Large intestine (tissue), 3 donors: ENCODE measurements at regions not wholly inside any gene's neighbourhood (a gene's known extent, or its start where the extent isn't known, plus 50 kb on each side); places are given as distances from the start of the nearest gene placed in this dataset.

ENCODE experiments used
- DNase-seq, 2 donors: peaks; one replicate each; pipeline versions ENCODE4 v3.0.0 to v3.0.0-alpha.2; 2013
- H3K27ac ChIP-seq: one replicate; pipeline ENCODE4 v1.5.1; 2013; ENCODE audit warnings: low read length
- H3K27me3 ChIP-seq: 2 replicates; pipeline ENCODE4 v1.6.1; 2013; ENCODE audit warnings: low read length; ENCODE audit not compliant: control insufficient read depth, insufficient read depth
- H3K36me3 ChIP-seq: 2 replicates; pipeline ENCODE4 v1.6.1; 2013; ENCODE audit warnings: low read length; ENCODE audit not compliant: control insufficient read depth, insufficient read depth
- H3K4me1 ChIP-seq: one replicate; pipeline ENCODE4 v1.6.1; 2013; ENCODE audit warnings: low read length; ENCODE audit not compliant: control insufficient read depth, insufficient read depth
- H3K4me3 ChIP-seq: one replicate; pipeline ENCODE4 v1.5.1; 2013; ENCODE audit warnings: low read length
- H3K9me3 ChIP-seq: one replicate; pipeline ENCODE4 v1.6.1; 2013; ENCODE audit warnings: mild to moderate bottlenecking, low read depth, low read length, moderate library complexity; ENCODE audit not compliant: control insufficient read depth
- WGBS: methylation state at CpG from one replicate; pipeline ENCODE4 v1.1.5; 2013; ENCODE audit warnings: low lambda C conversion rate; ENCODE audit not compliant: insufficient coverage; 5-methylcytosine and 5-hydroxymethylcytosine counted together

GRCh38 chr17:69637446-69638156 lies 223.1 kb downstream of the MAP2K6 start:
- Histone ChIP-seq H3K36me3 (no peaks in the 10 kb centered on the region), H3K27me3 (no peaks in the 10 kb centered on the region), H3K4me1 (no peaks in the 10 kb centered on the region), H3K27ac (no peak overlapping the region), H3K4me3 (no peak overlapping the region), H3K9me3 (no peaks in the 10 kb centered on the region)
- WGBS = no CpG with 5 or more reads among the region's 4 CpGs
- DNase-seq = no peak

DNA sequence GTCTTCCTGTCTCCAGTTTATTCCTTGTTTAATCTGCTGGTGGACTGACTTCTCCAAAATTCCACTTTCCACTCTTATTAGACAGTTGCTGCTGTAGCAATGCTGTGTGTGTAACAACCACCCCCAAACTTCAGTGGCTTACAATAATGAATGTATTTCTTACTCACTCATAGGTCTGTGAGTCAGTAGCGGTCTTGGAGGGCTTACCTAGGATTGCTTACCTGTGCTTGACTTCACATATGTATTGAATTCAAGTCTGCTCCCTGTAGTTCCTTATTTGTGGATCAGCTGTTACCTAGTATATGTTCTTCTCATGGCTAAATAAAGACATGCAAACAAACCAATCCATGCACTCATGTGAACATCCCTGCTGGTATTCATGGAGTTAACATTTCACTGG lies 224.6 kb downstream of the MAP2K6 start:
- 100% methylated on average over 1 of the region's 1 CpG for WGBS
- H3K27ac ChIP-seq = no peak overlapping the region
- H3K4me1 ChIP-seq = no peaks in the 10 kb centered on the region
- H3K4me3 ChIP-seq = no peak overlapping the region
- no peaks in the 10 kb centered on the region for H3K9me3 ChIP-seq
- no peaks in the 10 kb centered on the region for H3K36me3 ChIP-seq
- DNase-seq = no peak
- no peaks in the 10 kb centered on the region for H3K27me3 ChIP-seq

- no peaks in the 10 kb centered on the region for H3K36me3 ChIP-seq
- H3K4me1 ChIP-seq = no peaks in the 10 kb centered on the region
- H3K4me3 ChIP-seq = no peak overlapping the region
- 89% methylated on average over 1 of the region's 3 CpGs for WGBS
- H3K9me3 ChIP-seq = no peaks in the 10 kb centered on the region
- H3K27ac ChIP-seq = no peak overlapping the region
- no peak for DNase-seq
- H3K27me3 ChIP-seq = no peaks in the 10 kb centered on the region
Observed at GRCh38 chr17:69640073-69640472, 225.6 kb downstream of the MAP2K6 start.

GRCh38 chr17:69643686-69644085 lies 229.2 kb downstream of the MAP2K6 start:
- Histone ChIP-seq H3K27ac (no peak overlapping the region), H3K9me3 (no peaks in the 10 kb centered on the region), H3K36me3 (no peaks in the 10 kb centered on the region), H3K4me1 (no peaks in the 10 kb centered on the region), H3K4me3 (no peak overlapping the region), H3K27me3 (no peaks in the 10 kb centered on the region)
- no peak for DNase-seq
- WGBS = no CpG with 5 or more reads among the region's 2 CpGs

GRCh38 chr17:69646729-69647128 lies 232.2 kb downstream of the MAP2K6 start:
- Histone ChIP-seq H3K9me3 (no peaks in the 10 kb centered on the region), H3K4me3 (no peak overlapping the region), H3K27ac (no peak overlapping the region), H3K36me3 (no peaks in the 10 kb centered on the region), H3K27me3 (no peaks in the 10 kb centered on the region), H3K4me1 (no peaks in the 10 kb centered on the region)
- DNase-seq = no peak
- 86% methylated on average over 1 of the region's 3 CpGs for WGBS

DNA sequence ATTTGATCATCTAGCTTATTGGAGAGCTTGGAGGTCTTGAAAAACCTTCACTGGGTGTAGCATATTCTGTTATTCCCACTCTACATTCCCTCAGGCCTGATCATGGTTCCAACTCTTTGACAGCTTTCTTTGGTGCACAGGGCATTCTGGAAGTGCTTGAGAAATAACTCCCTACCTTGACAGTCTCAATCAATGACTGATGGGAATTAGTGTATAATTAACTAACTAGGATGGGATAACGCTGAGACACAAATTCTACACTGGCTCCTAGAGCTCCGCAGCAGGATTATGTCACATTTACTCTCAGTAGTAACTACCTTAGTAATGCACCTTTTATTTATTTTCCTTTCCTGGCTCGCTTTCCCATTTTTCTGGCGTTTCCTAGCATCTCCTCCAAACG lies 236.4 kb downstream of the MAP2K6 start:
- H3K4me3 ChIP-seq = no peak overlapping the region
- H3K27me3 ChIP-seq = no peaks in the 10 kb centered on the region
- H3K9me3 ChIP-seq = no peaks in the 10 kb centered on the region
- no peaks in the 10 kb centered on the region for H3K4me1 ChIP-seq
- H3K36me3 ChIP-seq = no peaks in the 10 kb centered on the region
- no peak overlapping the region for H3K27ac ChIP-seq
- WGBS = no CpG with 5 or more reads among the region's 5 CpGs
- no peak for DNase-seq

- no CpG with 5 or more reads among the region's 2 CpGs for WGBS
- Histone ChIP-seq H3K4me3 (no peak overlapping the region), H3K9me3 (no peaks in the 10 kb centered on the region), H3K36me3 (no peaks in the 10 kb centered on the region), H3K27me3 (no peaks in the 10 kb centered on the region), H3K27ac (no peak overlapping the region), H3K4me1 (no peaks in the 10 kb centered on the region)
- no peak for DNase-seq
Observed at GRCh38 chr17:69651921-69652320, 237.4 kb downstream of the MAP2K6 start.

DNA sequence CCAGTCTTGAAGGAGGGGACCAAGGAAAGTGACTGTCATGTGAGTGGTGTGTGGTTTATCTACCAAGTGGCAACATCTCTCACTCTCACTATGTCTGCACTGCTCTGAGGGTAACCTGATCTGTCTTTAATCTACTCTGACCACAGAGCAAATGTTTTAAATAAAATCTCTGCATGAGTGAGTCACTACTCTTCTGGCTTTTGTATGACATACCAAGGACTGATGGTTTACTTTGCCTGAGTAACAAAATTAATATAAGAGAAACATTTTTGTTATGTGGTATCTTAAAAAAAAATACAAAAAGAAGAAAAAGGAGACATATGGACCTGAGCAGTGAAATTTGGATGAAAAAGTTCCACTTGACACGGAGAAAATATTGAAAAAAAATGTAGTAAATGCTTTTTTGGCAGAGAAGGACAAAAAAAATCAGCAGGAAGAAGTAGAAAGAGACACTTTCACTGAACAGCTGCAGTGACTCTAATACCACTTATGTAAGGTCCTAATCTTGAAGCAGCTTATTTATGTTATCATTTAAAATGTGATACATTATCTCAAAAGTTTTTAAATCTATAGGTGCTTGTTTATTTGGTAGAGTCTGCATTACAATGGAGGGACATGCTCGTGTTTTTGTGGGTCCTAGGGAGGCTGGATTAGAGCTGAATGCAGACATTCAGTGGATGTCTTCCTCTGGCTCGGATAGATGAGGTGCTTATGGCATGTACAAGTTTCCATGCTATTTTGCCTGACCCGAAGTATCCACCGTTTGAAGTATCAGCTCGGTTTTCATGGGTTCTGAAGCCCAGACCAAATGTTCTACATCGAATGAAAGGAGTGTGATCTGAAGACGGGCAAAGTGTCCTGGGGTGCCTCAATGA lies 240.7 kb downstream of the MAP2K6 start:
- DNase-seq = no peak
- WGBS = 38% methylated on average over 1 of the region's 8 CpGs
- Histone ChIP-seq H3K4me1 (no peaks in the 10 kb centered on the region), H3K4me3 (no peak overlapping the region), H3K27ac (no peak overlapping the region), H3K27me3 (no peaks in the 10 kb centered on the region), H3K36me3 (no peaks in the 10 kb centered on the region), H3K9me3 (no peaks in the 10 kb centered on the region)

DNA sequence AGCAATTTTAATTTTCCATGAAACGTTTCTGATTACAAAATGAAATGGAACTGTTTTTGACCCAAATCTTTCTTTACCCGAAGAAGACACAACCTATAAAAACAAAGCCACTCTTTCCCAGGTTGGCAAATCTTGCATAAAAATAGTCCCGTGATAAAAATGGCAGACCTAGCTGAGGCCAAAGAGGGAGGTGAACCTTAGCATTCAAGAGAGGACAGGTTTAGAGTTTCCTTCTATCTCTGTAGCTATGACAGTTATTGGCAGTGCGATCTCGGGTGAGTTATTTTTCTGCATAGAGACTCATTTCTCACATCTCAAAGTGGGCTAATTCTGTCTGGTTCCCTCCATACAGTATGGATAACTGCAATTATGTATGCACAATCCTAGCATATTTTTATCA lies 241.4 kb downstream of the MAP2K6 start:
- no CpG with 5 or more reads among the region's 5 CpGs for WGBS
- no peak overlapping the region for H3K4me3 ChIP-seq
- no peaks in the 10 kb centered on the region for H3K27me3 ChIP-seq
- H3K27ac ChIP-seq = no peak overlapping the region
- no peaks in the 10 kb centered on the region for H3K4me1 ChIP-seq
- no peaks in the 10 kb centered on the region for H3K36me3 ChIP-seq
- no peaks in the 10 kb centered on the region for H3K9me3 ChIP-seq
- no peak for DNase-seq

DNA sequence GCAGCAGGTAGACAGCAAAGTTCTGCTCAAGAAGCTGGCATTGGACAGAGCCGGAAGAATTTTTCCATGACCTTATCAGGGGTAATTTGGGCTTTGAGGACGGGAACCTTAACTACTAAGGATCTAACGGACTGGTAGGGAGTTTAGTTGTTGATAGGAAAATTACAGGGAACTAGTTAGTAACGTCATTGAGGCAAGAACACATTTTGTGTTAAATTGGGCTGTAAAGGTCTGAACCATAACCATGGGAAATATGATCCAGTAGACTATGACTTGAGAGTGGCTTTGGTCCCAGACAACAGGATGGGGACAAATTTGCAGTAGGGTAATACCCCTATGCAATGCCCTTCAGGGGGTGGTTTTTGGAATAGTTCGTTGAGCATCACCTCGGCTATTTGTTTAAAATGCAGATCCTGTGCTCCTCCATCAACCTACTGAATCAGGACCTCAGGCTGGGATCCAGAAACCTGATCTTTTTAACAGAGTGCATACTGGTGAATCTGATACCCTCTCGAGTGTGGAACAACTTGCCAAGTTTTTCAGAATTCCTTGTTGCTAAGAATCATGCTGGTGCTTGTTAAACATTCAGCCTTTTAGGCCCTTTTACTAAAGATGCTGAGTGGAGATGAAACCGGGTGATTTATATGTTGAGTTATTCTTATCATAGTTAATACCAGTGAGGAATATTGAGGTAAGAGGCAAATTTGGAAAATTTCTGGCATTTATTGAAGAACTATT lies 255.1 kb downstream of the MAP2K6 start:
- 83% methylated on average over 2 of the region's 8 CpGs for WGBS

More for the DNA sequence above, 255.1 kb downstream of the MAP2K6 start:
- Histone ChIP-seq H3K9me3 (no peaks in the 10 kb centered on the region), H3K4me1 (no peaks in the 10 kb centered on the region), H3K4me3 (no peak overlapping the region), H3K27me3 (no peaks in the 10 kb centered on the region), H3K36me3 (no peaks in the 10 kb centered on the region), H3K27ac (no peak overlapping the region)
- DNase-seq = no peak
